HEK293 (cell line): ENCODE measurements at regions not wholly inside any gene's neighbourhood (a gene's known extent, or its start where the extent isn't known, plus 50 kb on each side); places are given as distances from the start of the nearest gene placed in this dataset.

Experiments
- CTCF ChIA-PET: fragments of 350-600 bp; formaldehyde crosslinking; extraction: SDS; loops from one replicate; lab custom pipeline; 2021; ENCODE audit warnings: antibody characterized with exemption; lab: Yijun Ruan, JAX
- POLR2A ChIA-PET: fragments of 300-600 bp; formaldehyde crosslinking; extraction: SDS; loops from one replicate; lab custom pipeline; 2020; ENCODE audit warnings: antibody characterized with exemption, inconsistent platforms; lab: Yijun Ruan, JAX
- H3K27ac ChIP-seq: fragments of 200-500 bp; sonication (Bioruptor generic); 2 replicates; pipeline ENCODE4 v1.5.1; 2014; ENCODE audit warnings: low read depth, low read length, control low read depth, inconsistent platforms; ENCODE audit errors: extremely low read depth
- H3K36me3 ChIP-seq, 2 experiments: fragments of 200-500 bp in 1 of 2; sonication (Bioruptor generic) in 1 of 2; 1 replicate in 1 of 2; 2 replicates in 1 of 2; pipeline ENCODE4 v1.5.1; 2014 to 2017; ENCODE audit warnings: inconsistent platforms in 2 of 2, low read length in 2 of 2; ENCODE audit not compliant: control insufficient read depth in 2 of 2, insufficient read depth in 1 of 2
- H3K4me1 ChIP-seq: fragments of 200-500 bp; sonication (Bioruptor generic); 2 replicates; pipeline ENCODE4 v1.5.1; 2014; ENCODE audit warnings: mild to moderate bottlenecking, low read length, inconsistent platforms; ENCODE audit not compliant: control insufficient read depth, insufficient read depth
- H3K4me3 ChIP-seq: 2 replicates; pipeline ENCODE4 v1.5.1; 2011; ENCODE audit warnings: low read depth, mild to moderate bottlenecking, control low read depth, low read length, moderate library complexity
- H3K9me3 ChIP-seq: fragments of 200-500 bp; sonication (Bioruptor generic); 2 replicates; pipeline ENCODE4 v1.5.1; 2014; ENCODE audit warnings: low read depth, low read length, inconsistent platforms; ENCODE audit not compliant: control insufficient read depth, insufficient read depth
- BCL11A ChIP-seq: fragments of 450-650 bp; formaldehyde crosslinking; IDR thresholded peaks from 2 replicates; pipeline ENCODE4 v1.5.1; 2016; ENCODE audit warnings: low read depth, missing biosample characterization, missing genetic modification characterization
- GFI1B ChIP-seq: fragments of 450-650 bp; formaldehyde crosslinking; IDR thresholded peaks from 2 replicates; pipeline ENCODE4 v1.5.1; 2016; ENCODE audit warnings: missing biosample characterization, missing genetic modification characterization
- GLI2 ChIP-seq: fragments of 450-650 bp; formaldehyde crosslinking; IDR thresholded peaks from 2 replicates; pipeline ENCODE4; 2017; ENCODE audit warnings: missing biosample characterization, missing genetic modification characterization, low read depth, borderline replicate concordance
- GLIS2 ChIP-seq: fragments of 450-650 bp; formaldehyde crosslinking; IDR thresholded peaks from 2 replicates; pipeline ENCODE4 v1.5.1; 2016; ENCODE audit warnings: missing biosample characterization, missing genetic modification characterization
- KLF8 ChIP-seq: fragments of 450-650 bp; formaldehyde crosslinking; IDR thresholded peaks from 2 replicates; pipeline ENCODE4 v1.5.1; 2016; ENCODE audit warnings: missing biosample characterization, missing genetic modification characterization
- TRIM28 ChIP-seq: IDR thresholded peaks from 2 replicates; pipeline ENCODE4 v1.6.1; 2011; ENCODE audit warnings: low read length, control low read depth, borderline replicate concordance
- ZFP3 ChIP-seq: fragments of 450-650 bp; formaldehyde crosslinking; IDR thresholded peaks from 2 replicates; pipeline ENCODE4 v1.5.1; 2016; ENCODE audit warnings: low read depth, missing biosample characterization, missing genetic modification characterization
- ZNF157 ChIP-seq: fragments of 450-650 bp; formaldehyde crosslinking; IDR thresholded peaks from 2 replicates; pipeline ENCODE4 v1.5.1; 2016; ENCODE audit warnings: missing biosample characterization, missing genetic modification characterization
- ZNF19 ChIP-seq: fragments of 450-650 bp; formaldehyde crosslinking; IDR thresholded peaks from 2 replicates; pipeline ENCODE4; 2016; ENCODE audit warnings: missing biosample characterization, missing genetic modification characterization, low read depth
- ZNF221 ChIP-seq: fragments of 450-650 bp; formaldehyde crosslinking; IDR thresholded peaks from 2 replicates; pipeline ENCODE4 v1.5.1; 2017; ENCODE audit warnings: missing biosample characterization, missing genetic modification characterization, borderline replicate concordance
- ZNF335 ChIP-seq: fragments of 450-650 bp; formaldehyde crosslinking; conservative IDR thresholded peaks from 2 replicates; pipeline ENCODE4 v1.5.1; 2016; ENCODE audit warnings: missing biosample characterization, missing genetic modification characterization
- ZNF501 ChIP-seq: fragments of 450-650 bp; formaldehyde crosslinking; IDR thresholded peaks from 2 replicates; pipeline ENCODE4 v1.5.1; 2016; ENCODE audit warnings: missing biosample characterization, missing genetic modification characterization
- ZNF549 ChIP-seq: fragments of 450-650 bp; IDR thresholded peaks from 2 replicates; pipeline ENCODE4 v1.5.1; 2018; ENCODE audit warnings: missing biosample characterization, missing genetic modification characterization, mild to moderate bottlenecking, inconsistent platforms, moderate library complexity
- TF ChIP-seq, protein P1 (sequence below): fragments of 450-650 bp; formaldehyde crosslinking; IDR thresholded peaks from 2 replicates; pipeline ENCODE4 v1.5.1; 2016; ENCODE audit warnings: missing biosample characterization, missing genetic modification characterization
- TF ChIP-seq, protein P2 (sequence below): fragments of 450-650 bp; formaldehyde crosslinking; IDR thresholded peaks from 2 replicates; pipeline ENCODE4 v1.5.1; 2016; ENCODE audit warnings: missing biosample characterization, missing genetic modification characterization
- TF ChIP-seq, protein P3 (sequence below): IDR thresholded peaks from 2 replicates; pipeline ENCODE4 v1.6.1; 2011; ENCODE audit warnings: mild to moderate bottlenecking, low read depth, low read length, borderline replicate concordance
- TF ChIP-seq, protein P4 (sequence below): fragments of 450-650 bp; formaldehyde crosslinking; IDR thresholded peaks from 2 replicates; pipeline ENCODE4 v1.5.1; 2016; ENCODE audit warnings: missing biosample characterization, missing genetic modification characterization
- TF ChIP-seq, protein P5 (sequence below): fragments of 450-650 bp; formaldehyde crosslinking; IDR thresholded peaks from 2 replicates; pipeline ENCODE4 v1.5.1; 2017; ENCODE audit warnings: missing biosample characterization, missing genetic modification characterization
- TF ChIP-seq, protein P6 (sequence below): fragments of 450-650 bp; formaldehyde crosslinking; IDR thresholded peaks from 2 replicates; pipeline ENCODE4 v1.5.1; 2016; ENCODE audit warnings: missing biosample characterization, missing genetic modification characterization

DNA sequence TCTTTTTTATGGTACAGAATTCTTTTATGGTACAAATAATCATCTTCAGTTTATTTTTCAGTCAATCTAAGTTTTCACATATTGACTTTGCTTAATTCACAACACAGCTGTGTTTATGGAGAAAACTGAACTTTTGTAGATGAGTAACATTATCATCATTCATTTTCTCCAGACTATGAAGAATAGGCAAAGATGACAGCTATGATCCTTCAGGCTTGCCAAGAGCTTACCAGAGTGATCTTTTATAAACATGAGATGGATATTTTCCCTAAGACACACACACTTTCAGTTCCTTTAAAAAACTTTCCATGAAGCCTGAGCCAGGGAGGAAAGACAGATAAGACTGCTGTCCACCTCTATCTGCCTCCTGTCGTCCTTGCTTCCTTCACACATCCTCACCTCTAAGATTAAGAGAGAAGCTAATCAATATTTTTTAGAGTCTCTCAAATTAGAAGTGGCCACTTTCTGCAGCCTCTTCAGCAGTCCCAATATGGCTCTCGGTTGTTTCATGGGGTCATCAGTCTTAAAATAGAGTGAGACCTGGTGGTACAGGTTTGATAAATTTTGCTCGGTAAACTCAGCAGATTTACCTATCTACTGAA is 108.1 kb upstream of the SLC27A6 start:
- TF ChIP-seq, protein P1, sequence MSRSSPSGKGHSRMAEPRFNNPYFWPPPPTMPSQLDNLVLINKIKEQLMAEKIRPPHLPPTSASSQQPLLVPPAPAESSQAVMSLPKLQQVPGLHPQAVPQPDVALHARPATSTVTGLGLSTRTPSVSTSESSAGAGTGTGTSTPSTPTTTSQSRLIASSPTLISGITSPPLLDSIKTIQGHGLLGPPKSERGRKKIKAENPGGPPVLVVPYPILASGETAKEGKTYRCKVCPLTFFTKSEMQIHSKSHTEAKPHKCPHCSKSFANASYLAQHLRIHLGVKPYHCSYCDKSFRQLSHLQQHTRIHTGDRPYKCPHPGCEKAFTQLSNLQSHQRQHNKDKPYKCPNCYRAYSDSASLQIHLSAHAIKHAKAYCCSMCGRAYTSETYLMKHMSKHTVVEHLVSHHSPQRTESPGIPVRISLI = no peak
- no peak for TF ChIP-seq GLI2 (tag by site-specific recombination)
- TF ChIP-seq, protein P2, sequence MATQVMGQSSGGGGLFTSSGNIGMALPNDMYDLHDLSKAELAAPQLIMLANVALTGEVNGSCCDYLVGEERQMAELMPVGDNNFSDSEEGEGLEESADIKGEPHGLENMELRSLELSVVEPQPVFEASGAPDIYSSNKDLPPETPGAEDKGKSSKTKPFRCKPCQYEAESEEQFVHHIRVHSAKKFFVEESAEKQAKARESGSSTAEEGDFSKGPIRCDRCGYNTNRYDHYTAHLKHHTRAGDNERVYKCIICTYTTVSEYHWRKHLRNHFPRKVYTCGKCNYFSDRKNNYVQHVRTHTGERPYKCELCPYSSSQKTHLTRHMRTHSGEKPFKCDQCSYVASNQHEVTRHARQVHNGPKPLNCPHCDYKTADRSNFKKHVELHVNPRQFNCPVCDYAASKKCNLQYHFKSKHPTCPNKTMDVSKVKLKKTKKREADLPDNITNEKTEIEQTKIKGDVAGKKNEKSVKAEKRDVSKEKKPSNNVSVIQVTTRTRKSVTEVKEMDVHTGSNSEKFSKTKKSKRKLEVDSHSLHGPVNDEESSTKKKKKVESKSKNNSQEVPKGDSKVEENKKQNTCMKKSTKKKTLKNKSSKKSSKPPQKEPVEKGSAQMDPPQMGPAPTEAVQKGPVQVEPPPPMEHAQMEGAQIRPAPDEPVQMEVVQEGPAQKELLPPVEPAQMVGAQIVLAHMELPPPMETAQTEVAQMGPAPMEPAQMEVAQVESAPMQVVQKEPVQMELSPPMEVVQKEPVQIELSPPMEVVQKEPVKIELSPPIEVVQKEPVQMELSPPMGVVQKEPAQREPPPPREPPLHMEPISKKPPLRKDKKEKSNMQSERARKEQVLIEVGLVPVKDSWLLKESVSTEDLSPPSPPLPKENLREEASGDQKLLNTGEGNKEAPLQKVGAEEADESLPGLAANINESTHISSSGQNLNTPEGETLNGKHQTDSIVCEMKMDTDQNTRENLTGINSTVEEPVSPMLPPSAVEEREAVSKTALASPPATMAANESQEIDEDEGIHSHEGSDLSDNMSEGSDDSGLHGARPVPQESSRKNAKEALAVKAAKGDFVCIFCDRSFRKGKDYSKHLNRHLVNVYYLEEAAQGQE (tag by site-specific recombination) = no peak
- TF ChIP-seq ZFP3 = no peak
- TF ChIP-seq TRIM28 = no peak
- TF ChIP-seq ZNF335 (tag by site-specific recombination) = no peak
- TF ChIP-seq KLF8 (tag by site-specific recombination) = no peak
- no peak for TF ChIP-seq GLIS2 (tag by site-specific recombination)
- TF ChIP-seq ZNF157 = no peak
- TF ChIP-seq BCL11A (tag by site-specific recombination) = no peak
- no peak for TF ChIP-seq ZNF221
- TF ChIP-seq GFI1B = no peak
- TF ChIP-seq, protein P3, sequence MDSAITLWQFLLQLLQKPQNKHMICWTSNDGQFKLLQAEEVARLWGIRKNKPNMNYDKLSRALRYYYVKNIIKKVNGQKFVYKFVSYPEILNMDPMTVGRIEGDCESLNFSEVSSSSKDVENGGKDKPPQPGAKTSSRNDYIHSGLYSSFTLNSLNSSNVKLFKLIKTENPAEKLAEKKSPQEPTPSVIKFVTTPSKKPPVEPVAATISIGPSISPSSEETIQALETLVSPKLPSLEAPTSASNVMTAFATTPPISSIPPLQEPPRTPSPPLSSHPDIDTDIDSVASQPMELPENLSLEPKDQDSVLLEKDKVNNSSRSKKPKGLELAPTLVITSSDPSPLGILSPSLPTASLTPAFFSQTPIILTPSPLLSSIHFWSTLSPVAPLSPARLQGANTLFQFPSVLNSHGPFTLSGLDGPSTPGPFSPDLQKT = no peak
- TF ChIP-seq, protein P4, sequence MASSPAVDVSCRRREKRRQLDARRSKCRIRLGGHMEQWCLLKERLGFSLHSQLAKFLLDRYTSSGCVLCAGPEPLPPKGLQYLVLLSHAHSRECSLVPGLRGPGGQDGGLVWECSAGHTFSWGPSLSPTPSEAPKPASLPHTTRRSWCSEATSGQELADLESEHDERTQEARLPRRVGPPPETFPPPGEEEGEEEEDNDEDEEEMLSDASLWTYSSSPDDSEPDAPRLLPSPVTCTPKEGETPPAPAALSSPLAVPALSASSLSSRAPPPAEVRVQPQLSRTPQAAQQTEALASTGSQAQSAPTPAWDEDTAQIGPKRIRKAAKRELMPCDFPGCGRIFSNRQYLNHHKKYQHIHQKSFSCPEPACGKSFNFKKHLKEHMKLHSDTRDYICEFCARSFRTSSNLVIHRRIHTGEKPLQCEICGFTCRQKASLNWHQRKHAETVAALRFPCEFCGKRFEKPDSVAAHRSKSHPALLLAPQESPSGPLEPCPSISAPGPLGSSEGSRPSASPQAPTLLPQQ = no peak
- no peak for TF ChIP-seq ZNF19
- TF ChIP-seq, protein P5, sequence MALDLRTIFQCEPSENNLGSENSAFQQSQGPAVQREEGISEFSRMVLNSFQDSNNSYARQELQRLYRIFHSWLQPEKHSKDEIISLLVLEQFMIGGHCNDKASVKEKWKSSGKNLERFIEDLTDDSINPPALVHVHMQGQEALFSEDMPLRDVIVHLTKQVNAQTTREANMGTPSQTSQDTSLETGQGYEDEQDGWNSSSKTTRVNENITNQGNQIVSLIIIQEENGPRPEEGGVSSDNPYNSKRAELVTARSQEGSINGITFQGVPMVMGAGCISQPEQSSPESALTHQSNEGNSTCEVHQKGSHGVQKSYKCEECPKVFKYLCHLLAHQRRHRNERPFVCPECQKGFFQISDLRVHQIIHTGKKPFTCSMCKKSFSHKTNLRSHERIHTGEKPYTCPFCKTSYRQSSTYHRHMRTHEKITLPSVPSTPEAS (tag by site-specific recombination) = no peak
- no peak for TF ChIP-seq ZNF549
- TF ChIP-seq ZNF501 (tag by site-specific recombination) = no peak
- TF ChIP-seq, protein P6, sequence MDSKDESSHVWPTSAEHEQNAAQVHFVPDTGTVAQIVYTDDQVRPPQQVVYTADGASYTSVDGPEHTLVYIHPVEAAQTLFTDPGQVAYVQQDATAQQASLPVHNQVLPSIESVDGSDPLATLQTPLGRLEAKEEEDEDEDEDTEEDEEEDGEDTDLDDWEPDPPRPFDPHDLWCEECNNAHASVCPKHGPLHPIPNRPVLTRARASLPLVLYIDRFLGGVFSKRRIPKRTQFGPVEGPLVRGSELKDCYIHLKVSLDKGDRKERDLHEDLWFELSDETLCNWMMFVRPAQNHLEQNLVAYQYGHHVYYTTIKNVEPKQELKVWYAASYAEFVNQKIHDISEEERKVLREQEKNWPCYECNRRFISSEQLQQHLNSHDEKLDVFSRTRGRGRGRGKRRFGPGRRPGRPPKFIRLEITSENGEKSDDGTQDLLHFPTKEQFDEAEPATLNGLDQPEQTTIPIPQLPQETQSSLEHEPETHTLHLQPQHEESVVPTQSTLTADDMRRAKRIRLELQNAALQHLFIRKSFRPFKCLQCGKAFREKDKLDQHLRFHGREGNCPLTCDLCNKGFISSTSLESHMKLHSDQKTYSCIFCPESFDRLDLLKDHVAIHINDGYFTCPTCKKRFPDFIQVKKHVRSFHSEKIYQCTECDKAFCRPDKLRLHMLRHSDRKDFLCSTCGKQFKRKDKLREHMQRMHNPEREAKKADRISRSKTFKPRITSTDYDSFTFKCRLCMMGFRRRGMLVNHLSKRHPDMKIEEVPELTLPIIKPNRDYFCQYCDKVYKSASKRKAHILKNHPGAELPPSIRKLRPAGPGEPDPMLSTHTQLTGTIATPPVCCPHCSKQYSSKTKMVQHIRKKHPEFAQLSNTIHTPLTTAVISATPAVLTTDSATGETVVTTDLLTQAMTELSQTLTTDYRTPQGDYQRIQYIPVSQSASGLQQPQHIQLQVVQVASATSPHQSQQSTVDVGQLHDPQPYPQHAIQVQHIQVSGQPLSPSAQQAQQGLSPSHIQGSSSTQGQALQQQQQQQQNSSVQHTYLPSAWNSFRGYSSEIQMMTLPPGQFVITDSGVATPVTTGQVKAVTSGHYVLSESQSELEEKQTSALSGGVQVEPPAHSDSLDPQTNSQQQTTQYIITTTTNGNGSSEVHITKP = no peak
- Histone ChIP-seq H3K36me3 (no peaks in the 10 kb centered on the region), H3K9me3 (no peaks in the 10 kb centered on the region), H3K27ac (no peak overlapping the region), H3K4me1 (no peaks in the 10 kb centered on the region), H3K4me3 (no peak overlapping the region)
- CTCF ChIA-PET = interaction anchor here (0.6 kb wide), 1 partner anchor 76 kb away, joined by 3 read pairs; no protein-coding TSS in a partner anchor
- POLR2A ChIA-PET = no interaction called here
